Islet of Langerhans (tissue), 1 donor: ENCODE measurements at regions not wholly inside any gene's neighbourhood (a gene's known extent, or its start where the extent isn't known, plus 50 kb on each side); places are given as distances from the start of the nearest gene placed in this dataset.

Experiments
- FAIRE-seq: peaks from one replicate; lab custom pipeline; 2011; peaks lifted over from hg19 to GRCh38; lab: Jason Lieb, UNC

GRCh38 chr4:171759274-171759673 lies 53.9 kb upstream of the GALNTL6 start:
- no peak for FAIRE-seq

- no peak for FAIRE-seq
Measured at GRCh38 chr4:171751538-171751937, 61.7 kb upstream of the GALNTL6 start.

GRCh38 chr4:171746418-171746817 lies 66.8 kb upstream of the GALNTL6 start:
- no peak for FAIRE-seq

- no peak for FAIRE-seq
Measured at GRCh38 chr4:171742436-171742835, 70.8 kb upstream of the GALNTL6 start.

- FAIRE-seq, result no peak
Measured at GRCh38 chr4:171727185-171727584, 86.0 kb upstream of the GALNTL6 start.

- FAIRE-seq, result no peak
Measured at GRCh38 chr4:171721937-171722336, 91.3 kb upstream of the GALNTL6 start.

GRCh38 chr4:171719691-171720090 lies 93.5 kb upstream of the GALNTL6 start:
- no peak for FAIRE-seq

GRCh38 chr4:171718665-171719064 lies 94.5 kb upstream of the GALNTL6 start:
- no peak for FAIRE-seq

GRCh38 chr4:171718069-171718468 lies 95.1 kb upstream of the GALNTL6 start:
- no peak for FAIRE-seq

- FAIRE-seq, result no peak
Measured at GRCh38 chr4:171717231-171717741, 95.9 kb upstream of the GALNTL6 start.

- no peak for FAIRE-seq
Measured at GRCh38 chr4:171715973-171716372, 97.2 kb upstream of the GALNTL6 start.

GRCh38 chr4:171714791-171715454 lies 98.3 kb upstream of the GALNTL6 start:
- no peak for FAIRE-seq

- no peak for FAIRE-seq
Measured at GRCh38 chr4:171710743-171711142, 102.5 kb upstream of the GALNTL6 start.

GRCh38 chr4:171676555-171677215 lies 136.5 kb upstream of the GALNTL6 start:
- no peak for FAIRE-seq

GRCh38 chr4:171674781-171675180 lies 138.4 kb upstream of the GALNTL6 start:
- no peak for FAIRE-seq

GRCh38 chr4:171668403-171668802 lies 144.8 kb upstream of the GALNTL6 start:
- FAIRE-seq, result no peak

GRCh38 chr4:171667906-171668305 lies 145.3 kb upstream of the GALNTL6 start:
- no peak for FAIRE-seq

- FAIRE-seq, result no peak
Measured at GRCh38 chr4:171651071-171651470, 162.1 kb upstream of the GALNTL6 start.

GRCh38 chr4:171650543-171650942 lies 162.7 kb upstream of the GALNTL6 start:
- no peak for FAIRE-seq

- FAIRE-seq, result no peak
Measured at GRCh38 chr4:171648926-171649325, 164.3 kb upstream of the GALNTL6 start.

- no peak for FAIRE-seq
Measured at GRCh38 chr4:171646984-171647383, 166.2 kb upstream of the GALNTL6 start.

GRCh38 chr4:171644430-171645057 lies 168.7 kb upstream of the GALNTL6 start:
- no peak for FAIRE-seq

GRCh38 chr4:171639540-171639939 lies 173.7 kb upstream of the GALNTL6 start:
- FAIRE-seq, result no peak
